Kidney capillary endothelial cell (primary cell): ENCODE measurements at regions not wholly inside any gene's neighbourhood (a gene's known extent, or its start where the extent isn't known, plus 50 kb on each side); places are given as distances from the start of the nearest gene placed in this dataset.

Source experiments
- DNase-seq: peaks from one replicate; pipeline ENCODE4 v3.0.0-alpha.2; 2018; ENCODE audit warnings: low spot score

- DNase-seq: no peak
These were observed 78.0 kb upstream of the HRH2 start for GRCh38 chr5:175579742-175580432.

- DNase-seq: no peak
These were observed 75.2 kb upstream of the HRH2 start for GRCh38 chr5:175582697-175583096.

- DNase-seq: no peak
These were observed 72.3 kb upstream of the HRH2 start for GRCh38 chr5:175585567-175585966.

- DNase-seq: no peak
These were observed 69.0 kb upstream of the HRH2 start for GRCh38 chr5:175588709-175589429.

GRCh38 chr5:175589714-175590113 is 68.2 kb upstream of the HRH2 start:
- DNase-seq: no peak

- DNase-seq: peak; percentile 27
These were observed 67.4 kb upstream of the HRH2 start for GRCh38 chr5:175590471-175590881.

- no peak for DNase-seq
These were observed 66.6 kb upstream of the HRH2 start for GRCh38 chr5:175591293-175591692.

- DNase-seq: no peak
These were observed 64.1 kb upstream of the HRH2 start for GRCh38 chr5:175593794-175594193.

- DNase-seq: no peak
These were observed 62.0 kb upstream of the HRH2 start for GRCh38 chr5:175595905-175596304.

GRCh38 chr5:175596761-175597189 is 61.1 kb upstream of the HRH2 start:
- no peak for DNase-seq

GRCh38 chr5:175597718-175598117 is 60.2 kb upstream of the HRH2 start:
- no peak for DNase-seq

GRCh38 chr5:175598774-175599173 is 59.1 kb upstream of the HRH2 start:
- DNase-seq: no peak

- no peak for DNase-seq
These were observed 58.7 kb upstream of the HRH2 start for GRCh38 chr5:175599210-175599609.

- DNase-seq: no peak
These were observed 53.7 kb upstream of the HRH2 start for GRCh38 chr5:175603987-175604739.

- DNase-seq: no peak
These were observed 51.5 kb upstream of the HRH2 start for GRCh38 chr5:175606409-175606808.
